ENCODE measurements at regions not wholly inside any gene's neighbourhood (a gene's known extent, or its start where the extent isn't known, plus 50 kb on each side); places are given as distances from the start of the nearest gene placed in this dataset.

DNA sequence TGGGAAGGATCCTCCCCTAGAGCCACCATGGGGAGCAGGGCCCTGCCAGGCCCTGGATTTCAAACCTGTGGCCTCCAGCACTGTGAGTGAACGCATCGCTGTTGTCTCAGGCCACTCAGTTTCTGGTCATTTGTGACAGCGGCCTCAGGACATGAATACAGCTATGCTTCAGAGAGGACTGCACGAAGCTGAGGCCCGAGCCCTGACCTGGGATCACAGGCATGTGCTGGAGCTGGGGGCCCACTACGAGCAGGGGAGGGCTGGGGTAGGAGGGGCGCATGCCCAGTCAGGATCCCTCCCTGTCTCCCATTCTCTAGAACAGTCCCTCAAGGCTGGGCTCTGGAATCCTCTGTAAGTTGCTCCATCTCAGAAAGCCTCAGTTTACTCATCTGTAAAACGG is 242.1 kb downstream of the CTTN start (continued):
- TF ChIP-seq, protein P1, sequence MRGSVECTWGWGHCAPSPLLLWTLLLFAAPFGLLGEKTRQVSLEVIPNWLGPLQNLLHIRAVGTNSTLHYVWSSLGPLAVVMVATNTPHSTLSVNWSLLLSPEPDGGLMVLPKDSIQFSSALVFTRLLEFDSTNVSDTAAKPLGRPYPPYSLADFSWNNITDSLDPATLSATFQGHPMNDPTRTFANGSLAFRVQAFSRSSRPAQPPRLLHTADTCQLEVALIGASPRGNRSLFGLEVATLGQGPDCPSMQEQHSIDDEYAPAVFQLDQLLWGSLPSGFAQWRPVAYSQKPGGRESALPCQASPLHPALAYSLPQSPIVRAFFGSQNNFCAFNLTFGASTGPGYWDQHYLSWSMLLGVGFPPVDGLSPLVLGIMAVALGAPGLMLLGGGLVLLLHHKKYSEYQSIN (CRISPR knock-in tag; IDR thresholded peaks at IDR 0.05; ENCODE audit: borderline replicate concordance) = no peak
- TF ChIP-seq SPEN (CRISPR knock-in tag; IDR thresholded peaks at IDR 0.05; ENCODE audit: low read depth) = no peak

DNA sequence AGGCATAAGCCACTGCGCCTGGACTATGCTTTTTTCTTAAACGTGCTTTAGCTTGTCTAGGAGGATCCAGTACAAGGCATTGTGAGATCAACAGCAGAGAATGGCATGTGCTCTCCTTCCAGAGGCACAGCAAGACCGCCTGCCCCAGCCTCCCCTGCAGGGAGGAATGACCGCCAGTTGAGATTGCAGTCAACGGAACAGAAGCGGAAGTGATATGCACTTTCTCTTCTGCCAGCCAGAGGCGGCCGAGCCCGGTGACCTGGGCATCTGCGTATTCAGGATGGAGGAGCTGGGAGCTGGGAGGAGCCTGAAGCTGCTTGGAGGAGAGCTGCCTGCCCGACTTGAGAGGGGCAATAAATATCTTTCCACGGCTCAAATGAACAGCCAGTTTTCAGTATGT is 243.0 kb downstream of the CTTN start:
- DNase-seq (ENCODE audit: low spot score) (no peak), ATAC-seq (no peak), FAIRE-seq (no peak)
- Histone ChIP-seq H3K79me2 (ENCODE audit: insufficient read depth, low read length) (peaks cover 2% of the 10 kb centered on the region), H3K4me1 (ENCODE audit: insufficient read depth, low read length) (peaks cover 60% of the 10 kb centered on the region), H3K4me3 (replicated peaks in 1 of 3; ENCODE audit: insufficient read depth in 1 of 3, low read depth in 2 of 3, low read length in 3 of 3) (no peak overlapping the region), H2AFZ (ENCODE audit: low read length) (no peak overlapping the region), H3K27ac (ENCODE audit: extremely low read length, insufficient read depth, low read length) (no peak overlapping the region), H3K9me3 (ENCODE audit: low read length) (no peaks in the 10 kb centered on the region), H3K9ac (ENCODE audit: insufficient read depth, low read depth, low read length) (no peak overlapping the region), H3K36me3 (replicated peaks in 1 of 2; ENCODE audit: control insufficient read depth in 1 of 2, insufficient read depth in 2 of 2, low read length in 2 of 2) (no peaks in the 10 kb centered on the region; a peak in 1 of 5 replicates), H3K4me2 (ENCODE audit: low read depth, low read length) (no peak overlapping the region), H3K27me3 (ENCODE audit: control insufficient read depth in 1 of 2, insufficient read depth in 2 of 2, low read length in 2 of 2) (no peaks in the 10 kb centered on the region), H4K20me1 (ENCODE audit: insufficient read depth, low read length) (peaks cover 4% of the 10 kb centered on the region; the same call in 1 of the 2 replicates)
- ChIA-PET CTCF (ENCODE audit: low intra/inter-chr PET ratio, low total read pairs) (interaction anchor here (0.6 kb wide), 1 partner anchor 722 kb away, joined by 3 read pairs; no protein-coding TSS in a partner anchor), POLR2A (no interaction called here)
- TF ChIP-seq SP140L (CRISPR knock-in tag; IDR thresholded peaks at IDR 0.05; ENCODE audit: borderline replicate concordance) (no peak), ZNF724P (CRISPR knock-in tag; IDR thresholded peaks at IDR 0.05; ENCODE audit: borderline replicate concordance) (no peak), ZFX (CRISPR knock-in tag; IDR thresholded peaks at IDR 0.05; ENCODE audit: low read depth) (no peak), AHR (CRISPR knock-in tag; IDR thresholded peaks at IDR 0.05) (no peak), YEATS4 (CRISPR knock-in tag; IDR thresholded peaks at IDR 0.05; ENCODE audit: borderline replicate concordance) (no peak), ZFAT (CRISPR knock-in tag; conservative IDR thresholded peaks at IDR 0.05) (no peak)
- TF ChIP-seq, protein P2, sequence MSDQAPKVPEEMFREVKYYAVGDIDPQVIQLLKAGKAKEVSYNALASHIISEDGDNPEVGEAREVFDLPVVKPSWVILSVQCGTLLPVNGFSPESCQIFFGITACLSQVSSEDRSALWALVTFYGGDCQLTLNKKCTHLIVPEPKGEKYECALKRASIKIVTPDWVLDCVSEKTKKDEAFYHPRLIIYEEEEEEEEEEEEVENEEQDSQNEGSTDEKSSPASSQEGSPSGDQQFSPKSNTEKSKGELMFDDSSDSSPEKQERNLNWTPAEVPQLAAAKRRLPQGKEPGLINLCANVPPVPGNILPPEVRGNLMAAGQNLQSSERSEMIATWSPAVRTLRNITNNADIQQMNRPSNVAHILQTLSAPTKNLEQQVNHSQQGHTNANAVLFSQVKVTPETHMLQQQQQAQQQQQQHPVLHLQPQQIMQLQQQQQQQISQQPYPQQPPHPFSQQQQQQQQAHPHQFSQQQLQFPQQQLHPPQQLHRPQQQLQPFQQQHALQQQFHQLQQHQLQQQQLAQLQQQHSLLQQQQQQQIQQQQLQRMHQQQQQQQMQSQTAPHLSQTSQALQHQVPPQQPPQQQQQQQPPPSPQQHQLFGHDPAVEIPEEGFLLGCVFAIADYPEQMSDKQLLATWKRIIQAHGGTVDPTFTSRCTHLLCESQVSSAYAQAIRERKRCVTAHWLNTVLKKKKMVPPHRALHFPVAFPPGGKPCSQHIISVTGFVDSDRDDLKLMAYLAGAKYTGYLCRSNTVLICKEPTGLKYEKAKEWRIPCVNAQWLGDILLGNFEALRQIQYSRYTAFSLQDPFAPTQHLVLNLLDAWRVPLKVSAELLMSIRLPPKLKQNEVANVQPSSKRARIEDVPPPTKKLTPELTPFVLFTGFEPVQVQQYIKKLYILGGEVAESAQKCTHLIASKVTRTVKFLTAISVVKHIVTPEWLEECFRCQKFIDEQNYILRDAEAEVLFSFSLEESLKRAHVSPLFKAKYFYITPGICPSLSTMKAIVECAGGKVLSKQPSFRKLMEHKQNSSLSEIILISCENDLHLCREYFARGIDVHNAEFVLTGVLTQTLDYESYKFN (CRISPR knock-in tag; conservative IDR thresholded peaks at IDR 0.05) = no peak
- TF ChIP-seq, protein P3, sequence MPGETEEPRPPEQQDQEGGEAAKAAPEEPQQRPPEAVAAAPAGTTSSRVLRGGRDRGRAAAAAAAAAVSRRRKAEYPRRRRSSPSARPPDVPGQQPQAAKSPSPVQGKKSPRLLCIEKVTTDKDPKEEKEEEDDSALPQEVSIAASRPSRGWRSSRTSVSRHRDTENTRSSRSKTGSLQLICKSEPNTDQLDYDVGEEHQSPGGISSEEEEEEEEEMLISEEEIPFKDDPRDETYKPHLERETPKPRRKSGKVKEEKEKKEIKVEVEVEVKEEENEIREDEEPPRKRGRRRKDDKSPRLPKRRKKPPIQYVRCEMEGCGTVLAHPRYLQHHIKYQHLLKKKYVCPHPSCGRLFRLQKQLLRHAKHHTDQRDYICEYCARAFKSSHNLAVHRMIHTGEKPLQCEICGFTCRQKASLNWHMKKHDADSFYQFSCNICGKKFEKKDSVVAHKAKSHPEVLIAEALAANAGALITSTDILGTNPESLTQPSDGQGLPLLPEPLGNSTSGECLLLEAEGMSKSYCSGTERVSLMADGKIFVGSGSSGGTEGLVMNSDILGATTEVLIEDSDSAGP (CRISPR knock-in tag; IDR thresholded peaks at IDR 0.05; ENCODE audit: borderline replicate concordance) = no peak
- TF ChIP-seq, protein P4, sequence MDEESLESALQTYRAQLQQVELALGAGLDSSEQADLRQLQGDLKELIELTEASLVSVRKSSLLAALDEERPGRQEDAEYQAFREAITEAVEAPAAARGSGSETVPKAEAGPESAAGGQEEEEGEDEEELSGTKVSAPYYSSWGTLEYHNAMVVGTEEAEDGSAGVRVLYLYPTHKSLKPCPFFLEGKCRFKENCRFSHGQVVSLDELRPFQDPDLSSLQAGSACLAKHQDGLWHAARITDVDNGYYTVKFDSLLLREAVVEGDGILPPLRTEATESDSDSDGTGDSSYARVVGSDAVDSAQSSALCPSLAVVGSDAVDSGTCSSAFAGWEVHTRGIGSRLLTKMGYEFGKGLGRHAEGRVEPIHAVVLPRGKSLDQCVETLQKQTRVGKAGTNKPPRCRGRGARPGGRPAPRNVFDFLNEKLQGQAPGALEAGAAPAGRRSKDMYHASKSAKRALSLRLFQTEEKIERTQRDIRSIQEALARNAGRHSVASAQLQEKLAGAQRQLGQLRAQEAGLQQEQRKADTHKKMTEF (CRISPR knock-in tag; IDR thresholded peaks at IDR 0.05) = no peak
- intact Hi-C loops (cut with micrococcal nuclease; ENCODE audit: unreplicated experiment) (no loop called here), in situ Hi-C loops (cut with HindIII; ENCODE audit: extremely low pct_ligation_motif_present, low pct_unique_long_range_greater_than_20kb) (no loop called here)
- WGBS (ENCODE audit: low lambda C conversion rate) = 98% methylated on average over 8 of the region's 12 CpGs
- no TSS peak for BruUV-seq (replicated peaks)
